ENCODE measurements at regions not wholly inside any gene's neighbourhood (a gene's known extent, or its start where the extent isn't known, plus 50 kb on each side); places are given as distances from the start of the nearest gene placed in this dataset.

DNA sequence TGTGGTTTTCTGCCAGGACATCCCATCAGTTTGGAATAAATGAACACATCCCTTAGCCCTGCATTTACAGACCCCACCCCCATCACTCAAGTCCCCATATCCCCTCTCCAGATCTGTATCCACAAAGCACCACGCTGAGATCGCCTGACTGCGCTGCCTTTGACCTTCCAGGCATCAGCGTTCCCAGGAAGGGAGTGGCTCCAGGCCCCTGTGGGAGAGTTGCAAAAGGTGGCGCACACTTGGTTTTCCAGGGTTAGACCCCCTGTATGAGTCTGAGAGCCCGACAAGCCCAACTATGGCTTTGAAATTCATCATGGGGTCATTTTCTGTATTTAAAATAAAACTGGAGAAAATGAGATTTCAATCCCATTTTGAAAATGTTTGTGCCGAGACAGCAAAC, 137.0 kb upstream of the ZNF236 start:
- no peak overlapping the region for H3K18ac ChIP-seq (ENCODE audit: insufficient read length, low read depth, low read length)
- no peaks in the 10 kb centered on the region for H3K79me2 ChIP-seq (ENCODE audit: insufficient read depth, low read length)
- H2BK12ac ChIP-seq (ENCODE audit: insufficient read length, low read depth, low read length), result no peak overlapping the region
- WGBS (ENCODE audit: extremely low coverage, insufficient read length, low lambda C conversion rate), result no CpG with 5 or more reads among the region's 7 CpGs
- peaks cover 6% of the 10 kb centered on the region; the same call in 1 of the 2 replicates for H3K4me1 ChIP-seq (ENCODE audit: insufficient read depth, low read length)
- H3K79me1 ChIP-seq (ENCODE audit: insufficient read depth, low read depth, low read length, poor library complexity, severe bottlenecking), result no peaks in the 10 kb centered on the region
- H3K27me3 ChIP-seq (ENCODE audit: insufficient read depth, low read length), result no peaks in the 10 kb centered on the region
- H2AK5ac ChIP-seq (ENCODE audit: insufficient read length, low read length), result no peak overlapping the region
- H4K91ac ChIP-seq (ENCODE audit: insufficient read length, low read depth, low read length), result no peak overlapping the region
- no peak overlapping the region for H3K4me2 ChIP-seq (ENCODE audit: insufficient read depth, insufficient read length, low read length)
- no peaks in the 10 kb centered on the region for H4K20me1 ChIP-seq (ENCODE audit: control insufficient read depth, insufficient read depth, insufficient read length)
- no peak overlapping the region for H2AFZ ChIP-seq (ENCODE audit: low read length)
- no peak overlapping the region for H2BK20ac ChIP-seq (ENCODE audit: low read depth, low read length, poor library complexity, severe bottlenecking)
- Mint-ChIP-seq H3K27ac (peak overlapping the region in 1 of 3 experiments; percentile 82; a peak in 1 of 7 replicates), H3K4me1 (peaks cover 30 to 38% of the 10 kb centered on the region in 2 experiments), H3K27me3 (ENCODE audit: low read depth) (peaks cover 6% of the 10 kb centered on the region; the same call in 1 of the 2 replicates), H3K36me3 (ENCODE audit: insufficient read depth in 1 of 3, low read depth in 3 of 3) (peaks cover 0 to 7% (median 0%) of the 10 kb centered on the region in 3 experiments; a peak in 2 of 7 replicates), H3K9me3 (peaks cover 2 to 3% of the 10 kb centered on the region in 2 experiments; a peak in 3 of 5 replicates), H3K4me3 (no peak overlapping the region)
- H3K23me2 ChIP-seq (ENCODE audit: insufficient read length, low read depth, low read length, poor library complexity, severe bottlenecking), result no peaks in the 10 kb centered on the region
- H2BK120ac ChIP-seq (ENCODE audit: low read depth, low read length, poor library complexity, severe bottlenecking), result no peak overlapping the region
- no peak overlapping the region for H3K56ac ChIP-seq (ENCODE audit: insufficient read length, low read depth, low read length)
- no peak overlapping the region for H3K4ac ChIP-seq (ENCODE audit: low read depth, low read length)
- H3K23ac ChIP-seq (ENCODE audit: insufficient read length, low read depth, low read length), result no peak overlapping the region
- no peaks in the 10 kb centered on the region for H3K9me3 ChIP-seq (ENCODE audit: control insufficient read depth, low read depth, low read length)
- H4K5ac ChIP-seq (ENCODE audit: insufficient read length, low read depth, low read length), result no peak overlapping the region
- no peak overlapping the region for H3K27ac ChIP-seq (ENCODE audit: insufficient read length, low read depth, low read length)
- no peak overlapping the region for H2BK5ac ChIP-seq (ENCODE audit: insufficient read length, low read length)
- TF ChIP-seq, protein P1, sequence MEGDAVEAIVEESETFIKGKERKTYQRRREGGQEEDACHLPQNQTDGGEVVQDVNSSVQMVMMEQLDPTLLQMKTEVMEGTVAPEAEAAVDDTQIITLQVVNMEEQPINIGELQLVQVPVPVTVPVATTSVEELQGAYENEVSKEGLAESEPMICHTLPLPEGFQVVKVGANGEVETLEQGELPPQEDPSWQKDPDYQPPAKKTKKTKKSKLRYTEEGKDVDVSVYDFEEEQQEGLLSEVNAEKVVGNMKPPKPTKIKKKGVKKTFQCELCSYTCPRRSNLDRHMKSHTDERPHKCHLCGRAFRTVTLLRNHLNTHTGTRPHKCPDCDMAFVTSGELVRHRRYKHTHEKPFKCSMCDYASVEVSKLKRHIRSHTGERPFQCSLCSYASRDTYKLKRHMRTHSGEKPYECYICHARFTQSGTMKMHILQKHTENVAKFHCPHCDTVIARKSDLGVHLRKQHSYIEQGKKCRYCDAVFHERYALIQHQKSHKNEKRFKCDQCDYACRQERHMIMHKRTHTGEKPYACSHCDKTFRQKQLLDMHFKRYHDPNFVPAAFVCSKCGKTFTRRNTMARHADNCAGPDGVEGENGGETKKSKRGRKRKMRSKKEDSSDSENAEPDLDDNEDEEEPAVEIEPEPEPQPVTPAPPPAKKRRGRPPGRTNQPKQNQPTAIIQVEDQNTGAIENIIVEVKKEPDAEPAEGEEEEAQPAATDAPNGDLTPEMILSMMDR (conservative IDR thresholded peaks at IDR 0.05), result no peak
- no peak overlapping the region for H4K8ac ChIP-seq (replicated peaks; ENCODE audit: insufficient read length, low read depth, low read length)
- H3T11ph ChIP-seq (ENCODE audit: low read length), result no peak overlapping the region
- DNase-seq, result no peak
- H3K9ac ChIP-seq (ENCODE audit: extremely low read depth, insufficient read length, low read length), result no peak overlapping the region
- no peak overlapping the region for H3K14ac ChIP-seq (ENCODE audit: insufficient read depth, low read length)
- no peak overlapping the region for H2BK15ac ChIP-seq (ENCODE audit: low read depth, low read length)
